IPS-NIHi7 (cell line): ENCODE measurements at regions not wholly inside any gene's neighbourhood (a gene's known extent, or its start where the extent isn't known, plus 50 kb on each side); places are given as distances from the start of the nearest gene placed in this dataset.

ENCODE experiments used
- DNase-seq: peaks from one replicate; pipeline ENCODE4 v3.0.0; 2012; ENCODE audit warnings: mixed read lengths; ENCODE audit errors: extremely low spot score

DNA sequence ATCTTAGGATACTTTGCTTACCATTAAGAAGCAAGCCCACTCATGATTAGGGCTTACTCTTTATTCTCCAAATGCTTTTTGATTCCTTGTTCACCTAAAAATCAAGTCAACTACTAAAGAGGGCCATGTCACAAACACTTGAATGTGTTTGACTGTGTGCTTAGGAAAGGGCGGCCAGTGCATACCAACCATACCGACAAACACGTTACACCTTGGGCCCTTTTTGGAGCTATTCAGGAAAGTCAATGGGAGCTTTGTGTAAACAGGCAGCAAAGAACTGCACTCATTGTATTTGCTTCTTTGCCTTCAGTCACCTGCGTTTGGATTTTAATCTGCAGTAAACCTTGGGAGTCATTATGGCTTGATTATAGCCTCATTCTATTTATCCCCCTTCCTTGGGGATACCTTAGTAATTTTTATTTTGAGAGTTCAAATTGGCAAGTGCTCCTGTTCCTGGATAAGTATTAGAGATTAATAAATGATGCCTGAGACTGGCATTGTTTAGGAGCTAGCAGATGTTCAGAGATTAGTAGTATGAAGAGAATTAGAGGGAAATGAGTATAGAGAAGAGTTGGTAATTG lies 102.6 kb upstream of the HDGFL1 start:
- DNase-seq = peak; percentile 19

DNA sequence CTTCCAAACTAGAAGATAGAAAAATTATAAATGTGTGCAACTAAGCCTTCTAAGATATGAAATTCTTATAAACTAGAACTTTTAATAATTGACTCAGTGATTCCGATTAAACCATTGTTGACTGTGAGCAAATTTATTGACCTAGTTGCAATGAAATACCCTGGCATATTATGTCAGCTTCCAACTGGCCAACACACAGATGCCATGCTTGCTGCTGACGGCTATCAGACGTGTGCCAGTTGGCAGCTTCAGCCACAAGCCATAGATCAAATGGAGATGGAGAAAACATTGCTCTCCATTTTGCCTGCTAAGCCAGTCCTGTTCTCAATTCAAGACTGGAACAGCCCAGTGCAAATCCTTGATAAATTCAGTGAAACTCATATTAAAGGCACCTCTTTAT lies 101.7 kb upstream of the HDGFL1 start:
- no peak for DNase-seq

DNA sequence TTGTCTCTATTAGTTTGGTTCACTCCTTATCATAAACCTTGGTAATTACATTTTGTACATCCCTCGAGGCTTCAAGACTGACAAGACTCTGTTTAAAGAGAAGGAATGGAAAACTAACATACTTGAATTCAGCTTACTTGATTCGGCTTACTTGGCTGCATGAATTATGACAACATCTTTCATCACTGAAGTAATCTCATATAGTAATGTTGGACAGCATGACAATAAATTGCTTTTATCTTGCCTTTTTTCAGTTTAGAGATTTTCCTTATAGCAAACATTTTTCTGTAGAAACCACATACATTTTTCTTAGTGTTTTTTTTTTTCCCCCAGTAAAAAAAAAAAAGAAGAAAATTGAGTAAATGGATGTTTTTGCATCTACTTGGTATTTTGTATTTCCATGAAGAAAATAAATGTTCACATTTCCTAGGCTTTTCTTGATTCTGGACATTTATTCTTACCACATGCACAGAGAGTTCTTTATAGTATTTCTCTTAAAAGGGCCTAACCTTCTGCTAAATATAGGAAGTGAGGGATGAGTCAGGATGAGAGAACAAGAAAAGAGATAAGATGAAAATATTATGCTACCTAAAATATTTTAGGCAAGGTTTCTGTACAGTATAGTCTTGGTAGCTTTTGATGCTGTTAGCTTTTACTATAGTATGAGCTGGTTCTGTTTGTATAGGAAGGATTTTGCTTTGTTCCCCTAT lies 101.0 kb upstream of the HDGFL1 start:
- DNase-seq = no peak

DNA sequence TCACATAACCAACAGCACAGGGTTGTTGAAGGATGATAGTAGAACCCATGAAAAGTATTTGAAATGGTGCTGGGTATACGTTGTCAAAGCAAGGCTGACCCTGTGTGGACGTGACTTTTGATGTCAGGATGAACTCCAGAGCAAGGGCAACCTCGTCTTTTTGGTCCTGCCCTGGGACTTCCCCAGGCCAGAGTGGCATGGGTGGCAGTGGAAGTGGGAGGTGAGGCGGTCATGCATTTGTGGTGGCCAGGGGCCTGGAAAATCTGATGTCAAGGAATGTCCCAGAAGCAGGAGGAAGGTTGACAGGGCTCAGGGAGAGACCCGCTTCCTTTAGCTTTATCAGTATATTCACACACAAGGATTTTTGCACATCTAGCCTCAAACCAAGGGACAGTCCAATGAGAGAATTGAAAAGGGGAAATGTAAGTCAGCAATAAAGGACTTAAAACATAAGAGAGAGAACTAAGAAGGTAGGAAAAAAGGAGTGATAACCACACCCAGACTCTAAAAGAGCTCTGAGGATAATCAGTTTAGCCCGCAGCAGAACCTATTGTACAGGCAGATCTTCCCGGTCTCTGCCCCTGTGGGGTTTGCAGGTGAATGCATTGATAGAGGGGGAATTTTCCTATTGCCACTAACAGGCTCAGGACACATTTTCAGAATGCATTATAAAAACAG lies 98.8 kb upstream of the HDGFL1 start:
- no peak for DNase-seq

DNA sequence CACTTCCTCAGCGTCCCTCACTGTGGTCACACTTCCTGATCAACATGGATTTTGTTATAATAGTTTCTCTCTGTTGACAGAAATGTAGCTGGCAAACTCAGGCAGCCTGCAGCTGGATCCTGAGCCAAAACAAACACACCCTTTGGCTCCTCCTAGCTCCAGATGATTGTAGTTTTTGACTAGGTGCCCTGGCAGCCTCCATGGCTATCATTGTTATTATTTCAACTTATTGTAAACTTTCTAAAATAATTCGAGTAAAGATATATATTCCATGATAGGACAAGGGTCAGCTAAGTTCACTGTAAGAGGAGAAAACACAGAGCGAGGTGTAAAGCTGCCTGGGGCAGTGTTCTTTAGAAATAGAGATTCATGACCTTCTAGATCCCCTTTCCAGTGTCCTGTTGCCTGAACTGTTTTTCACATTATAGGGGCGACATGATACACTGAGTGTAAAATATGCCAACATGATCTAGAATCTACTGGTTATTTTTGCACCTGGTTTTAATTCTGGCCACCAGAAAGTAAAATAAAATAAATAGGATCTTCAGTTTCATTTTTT lies 98.2 kb upstream of the HDGFL1 start:
- no peak for DNase-seq

GRCh38 chr6:22471746-22472145 lies 97.6 kb upstream of the HDGFL1 start:
- DNase-seq = no peak

DNA sequence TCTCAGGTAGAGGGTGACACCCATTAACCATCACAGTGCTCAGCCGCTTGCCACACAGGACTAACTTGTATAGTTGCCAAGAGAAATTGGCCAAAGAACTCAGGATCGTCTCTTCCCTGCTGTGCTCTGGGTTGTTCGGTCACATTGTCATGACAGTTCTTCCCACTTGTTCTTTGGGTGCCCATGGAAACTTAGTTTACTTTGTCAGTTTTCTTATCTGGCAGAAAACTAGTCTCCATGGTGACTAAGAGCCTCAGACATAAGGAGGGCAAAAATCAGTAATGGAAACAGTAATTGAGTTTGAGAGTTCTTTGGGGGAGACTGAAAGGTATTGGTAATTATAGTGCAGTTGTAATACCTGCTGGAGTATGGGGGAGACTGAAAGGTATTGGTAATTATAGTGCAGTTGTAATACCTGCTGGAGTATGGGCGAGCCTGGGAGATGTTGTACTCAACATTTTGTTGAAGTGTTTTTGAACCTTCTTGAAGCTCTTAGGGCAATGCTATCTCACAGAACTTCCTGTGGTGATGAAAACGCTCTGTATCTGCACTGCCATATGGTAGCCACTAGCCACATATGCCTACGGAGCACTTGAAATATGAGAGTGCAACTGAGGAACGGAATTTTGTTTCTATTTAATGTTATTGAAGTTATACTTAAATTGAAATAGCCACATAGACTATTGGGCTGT lies 95.2 kb upstream of the HDGFL1 start:
- no peak for DNase-seq

DNA sequence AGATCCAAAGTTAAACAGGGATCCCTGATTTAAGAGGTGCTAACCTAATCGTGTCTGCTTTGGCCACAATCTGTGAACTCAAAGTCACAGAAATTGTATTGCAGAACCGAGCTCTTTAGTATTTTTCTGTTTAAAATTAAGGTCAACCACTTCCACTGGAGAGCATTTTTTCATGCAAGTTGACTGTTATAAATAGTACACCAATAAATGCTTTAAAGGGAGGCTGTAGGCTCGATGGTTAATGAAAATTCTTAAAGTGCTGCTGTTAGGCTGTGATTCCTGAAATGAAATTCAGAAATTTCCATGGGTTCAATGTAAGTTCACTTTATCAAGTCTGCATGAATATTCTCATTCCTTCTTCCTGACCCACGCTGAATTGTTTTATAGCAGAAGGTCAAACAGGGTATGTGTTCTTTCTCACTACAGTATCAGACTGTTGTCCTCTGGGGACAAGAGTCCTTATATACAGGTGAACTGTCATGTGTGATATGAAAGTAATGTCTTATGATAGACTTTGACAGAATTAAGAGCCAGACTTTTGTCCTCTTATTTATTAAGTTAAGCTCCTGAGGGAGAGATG lies 92.5 kb upstream of the HDGFL1 start:
- no peak for DNase-seq

- no peak for DNase-seq
These were observed 72.1 kb upstream of the HDGFL1 start for GRCh38 chr6:22497276-22497675.

- no peak for DNase-seq
These were observed 69.6 kb upstream of the HDGFL1 start for GRCh38 chr6:22499815-22500214.

GRCh38 chr6:22506496-22506895 lies 62.9 kb upstream of the HDGFL1 start:
- DNase-seq = no peak

DNA sequence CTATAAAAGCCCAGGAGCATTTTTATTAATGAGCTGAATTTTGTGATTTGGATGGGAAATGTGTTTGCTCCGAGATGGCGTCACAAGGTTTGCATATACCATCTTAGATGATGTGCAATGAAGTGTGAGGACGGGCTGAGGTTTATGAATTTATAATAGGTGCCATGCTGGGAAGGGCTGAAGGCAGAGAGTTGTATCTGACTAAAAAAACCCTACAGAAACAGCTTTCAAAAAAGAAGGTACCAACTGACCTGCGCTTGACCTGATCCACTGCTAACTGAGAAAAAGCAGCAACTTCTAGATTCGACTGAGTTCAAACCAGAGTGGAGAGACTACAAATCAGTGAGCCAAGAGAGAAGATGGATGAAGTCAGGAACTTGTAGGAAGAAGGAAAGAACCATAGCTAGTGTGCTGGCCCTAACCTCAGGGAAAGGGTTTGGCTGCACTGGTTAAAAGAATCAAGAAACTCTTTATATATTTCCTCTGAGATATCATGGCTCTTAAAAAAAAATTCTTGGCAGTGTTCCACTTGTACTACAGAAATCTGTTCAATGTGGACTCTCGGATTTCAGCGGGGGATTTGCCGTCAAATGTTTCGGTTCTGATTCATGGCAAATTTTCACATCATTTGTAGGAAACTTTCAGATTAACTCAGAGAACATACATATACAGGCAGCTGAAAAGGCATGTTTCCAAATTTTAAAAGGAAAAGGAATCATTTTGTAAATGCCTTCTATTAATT lies 56.5 kb upstream of the HDGFL1 start:
- DNase-seq = no peak

DNA sequence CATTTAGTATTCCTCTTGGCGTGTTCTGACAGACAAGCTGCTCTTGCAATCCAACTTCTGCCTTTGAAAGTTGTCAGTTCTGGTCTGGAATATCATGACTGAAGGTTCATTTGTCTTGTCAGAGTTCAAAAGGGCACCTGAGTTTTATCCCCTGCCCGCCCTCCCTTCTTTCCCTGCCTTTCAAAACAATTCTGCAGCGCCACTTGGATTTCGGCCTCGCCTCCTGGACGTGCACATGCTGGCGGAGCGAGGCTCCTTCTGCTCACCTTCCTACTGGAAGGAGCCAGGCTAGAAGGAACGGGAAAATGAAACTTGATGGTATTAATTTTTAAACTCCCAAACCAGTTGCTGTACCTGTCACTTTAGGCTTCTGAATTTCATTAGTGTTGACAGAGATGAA lies 55.7 kb upstream of the HDGFL1 start:
- no peak for DNase-seq

- DNase-seq = no peak
These were observed 50.1 kb upstream of the HDGFL1 start for GRCh38 chr6:22519237-22519636.
